HCT116 (cell line): ENCODE measurements at regions not wholly inside any gene's neighbourhood (a gene's known extent, or its start where the extent isn't known, plus 50 kb on each side); places are given as distances from the start of the nearest gene placed in this dataset.

Experiments used
- ATAC-seq: fragments of 200-7000 bp; cut with Tn5 transposase; 2 replicates; pipeline ENCODE4 v1.9.1; 2020; ENCODE audit warnings: mild to moderate bottlenecking, moderate library complexity
- BruUV-seq: library from RNA; stranded (reverse); fragments of 400-500 nt; replicated peaks from 2 replicates; lab custom pipeline; 2021; lab: Mats Ljungman, UMichigan
- CTCF ChIA-PET: fragments of 300-600 bp; sonication (Branson Sonifier 250); formaldehyde crosslinking; loops from one replicate; lab custom pipeline; 2021; ENCODE audit warnings: antibody characterized with exemption; lab: Charles Lee
- POLR2A ChIA-PET: fragments of 300-600, 350-600 bp; sonication (Branson Sonifier 250); formaldehyde crosslinking; loops from one replicate; lab custom pipeline; 2021; ENCODE audit warnings: antibody characterized with exemption; lab: Charles Lee
- RAD21 ChIA-PET, 2 experiments: fragments of 300-600 bp; sonication (Branson Sonifier 250); formaldehyde crosslinking; loops; one replicate each; lab custom pipeline; 2023; ENCODE audit warnings: low total read pairs in 2 of 2; ENCODE audit not compliant: uncharacterized antibody in 2 of 2, unreplicated experiment in 2 of 2, low non-redundant PET in 1 of 2; lab: Charles Lee
- DNase-seq: peaks from one replicate; pipeline ENCODE4 v3.0.0-alpha.2; 2010; ENCODE audit warnings: low read depth, low spot score
- H2AFZ ChIP-seq: fragments of 200-600 bp; shearing (Covaris generic), sonication (generic); 2 replicates; pipeline ENCODE4 v1.6.1; 2017; ENCODE audit warnings: low read depth, mixed run types, mixed read lengths, antibody characterized with exemption, low read length; ENCODE audit not compliant: poor library complexity, severe bottlenecking
- H3K27ac ChIP-seq: 2 replicates; pipeline ENCODE4 v1.5.1; 2012; ENCODE audit warnings: low read depth, low read length
- H3K27me3 ChIP-seq: fragments of 200-600 bp; sonication (generic); 2 replicates; pipeline ENCODE4 v1.6.1; 2016; ENCODE audit warnings: mixed run types, low read length, mixed read lengths; ENCODE audit not compliant: insufficient read depth
- H3K36me3 ChIP-seq, 2 experiments: fragments of 200-500 bp in 1 of 2; fragments of 200-600 bp in 1 of 2; sonication (Bioruptor generic) in 1 of 2; sonication (generic) in 1 of 2; 2 replicates each; pipeline versions ENCODE4 v1.5.1 to v1.6.1; 2014 to 2016; ENCODE audit warnings: low read length in 2 of 2, inconsistent platforms in 1 of 2, mixed read lengths in 1 of 2, mixed run types in 1 of 2; ENCODE audit not compliant: insufficient read depth in 2 of 2, control insufficient read depth in 1 of 2
- H3K4me1 ChIP-seq, 2 experiments: fragments of 200-600 bp in 1 of 2; sonication (generic) in 1 of 2; 2 replicates each; pipeline versions ENCODE4 v1.5.1 to v1.6.1; 2012 to 2017; ENCODE audit warnings: low read length in 2 of 2, inconsistent platforms in 1 of 2, mild to moderate bottlenecking in 1 of 2, mixed read lengths in 1 of 2, mixed run types in 1 of 2, moderate library complexity in 1 of 2; ENCODE audit not compliant: insufficient read depth in 2 of 2, control insufficient read depth in 1 of 2
- H3K4me2 ChIP-seq: fragments of 200-600 bp; sonication (generic); 2 replicates; pipeline ENCODE4 v1.6.1; 2017; ENCODE audit warnings: mixed run types, low read length, mixed read lengths
- H3K4me3 ChIP-seq, 2 experiments: fragments of 200-600 bp in 1 of 2; sonication (generic) in 1 of 2; replicated peaks in 1 of 2; 2 replicates each; pipeline ENCODE4 v1.5.1; 2011 to 2016; ENCODE audit warnings: low read length in 2 of 2, control low read depth in 1 of 2, low read depth in 1 of 2, mild to moderate bottlenecking in 1 of 2, mixed read lengths in 1 of 2, mixed run types in 1 of 2
- H3K79me2 ChIP-seq: fragments of 200-600 bp; sonication (generic); 2 replicates; pipeline ENCODE4 v1.6.1; 2017; ENCODE audit warnings: mild to moderate bottlenecking, mixed run types, low read length, moderate library complexity, mixed read lengths; ENCODE audit not compliant: insufficient read depth
- H3K9ac ChIP-seq: fragments of 200-600 bp; sonication (generic); 2 replicates; pipeline ENCODE4 v1.6.1; 2016; ENCODE audit warnings: low read length, mixed read lengths
- H3K9me2 ChIP-seq: fragments of 200-600 bp; sonication (generic), shearing (Covaris generic); 2 replicates; pipeline ENCODE4 v1.6.1; 2017; ENCODE audit warnings: mixed run types, mild to moderate bottlenecking, moderate library complexity; ENCODE audit not compliant: insufficient read depth
- H3K9me3 ChIP-seq, 2 experiments: fragments of 200-500 bp in 1 of 2; fragments of 200-600 bp in 1 of 2; sonication (Bioruptor generic) in 1 of 2; sonication (generic) in 1 of 2; 2 replicates each; pipeline ENCODE4 v1.6.1; 2014 to 2017; ENCODE audit warnings: low read length in 2 of 2, mixed read lengths in 2 of 2, inconsistent platforms in 1 of 2, low read depth in 1 of 2, mild to moderate bottlenecking in 1 of 2, mixed run types in 1 of 2, moderate library complexity in 1 of 2; ENCODE audit not compliant: control insufficient read depth in 1 of 2, insufficient read depth in 1 of 2
- H4K20me1 ChIP-seq: fragments of 200-600 bp; sonication (generic), shearing (Covaris generic); 2 replicates; pipeline ENCODE4 v1.6.1; 2017; ENCODE audit warnings: mixed run types, mild to moderate bottlenecking, moderate library complexity; ENCODE audit not compliant: insufficient read depth
- CEBPB ChIP-seq: IDR thresholded peaks from 2 replicates; pipeline ENCODE4 v1.6.1; 2012; ENCODE audit warnings: low read depth
- EZH2 ChIP-seq: fragments of 200-600 bp; sonication (generic); IDR thresholded peaks from 2 replicates; pipeline ENCODE4 v1.6.1; 2017; ENCODE audit warnings: antibody characterized with exemption, mixed run types
- EZH2phosphoT487 ChIP-seq: fragments of 200-600 bp; IDR thresholded peaks from 2 replicates; pipeline ENCODE4 v1.6.1; 2018; ENCODE audit warnings: antibody characterized with exemption, borderline replicate concordance
- JUND ChIP-seq: IDR thresholded peaks from 2 replicates; pipeline ENCODE4 v1.6.1; 2012
- POLR2AphosphoS5 ChIP-seq: IDR thresholded peaks from 2 replicates; pipeline ENCODE4 v1.6.1; 2011; ENCODE audit warnings: mild to moderate bottlenecking, low read depth, low read length, moderate library complexity
- SP1 ChIP-seq: IDR thresholded peaks from 2 replicates; pipeline ENCODE4 v1.6.1; 2012; ENCODE audit warnings: low read depth
- intact Hi-C: fragments of 100-400 bp; cut with micrococcal nuclease; formaldehyde crosslinking; loops from 2 replicates; pipeline ENCODE4 v1.10.0; 2022
- TF ChIP-seq, protein P1 (sequence below): IDR thresholded peaks from 2 replicates; pipeline ENCODE4 v1.6.1; 2012; ENCODE audit warnings: low read depth

DNA sequence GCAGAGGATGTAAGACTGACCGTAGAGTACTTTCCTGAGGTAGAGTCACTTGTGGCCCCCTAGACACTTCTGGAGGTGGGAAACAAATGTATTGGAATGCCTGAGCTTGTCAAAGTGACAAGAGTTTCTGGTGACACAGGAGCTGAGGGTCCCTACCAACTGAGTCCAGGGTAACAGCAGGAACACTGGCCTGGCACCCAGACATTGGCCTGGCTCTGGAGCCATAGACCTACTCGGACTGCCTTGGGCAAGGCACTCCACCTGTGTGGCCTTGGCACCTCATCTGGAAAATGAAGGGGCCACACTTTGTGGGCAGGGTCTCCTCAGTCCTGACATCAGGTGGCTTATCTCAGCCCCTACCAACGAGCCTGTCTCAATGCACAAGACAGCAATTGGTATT lies 398.2 kb upstream of the CELF4 start:
- POLR2A ChIA-PET, result no interaction called here
- Histone ChIP-seq H3K9me3 (peaks cover 0 to 8% of the 10 kb centered on the region in 2 experiments; a peak in 2 of 4 replicates), H4K20me1 (no peaks in the 10 kb centered on the region), H2AFZ (no peak overlapping the region), H3K9me2 (no peaks in the 10 kb centered on the region), H3K4me3 (no peak overlapping the region), H3K9ac (no peak overlapping the region), H3K27ac (no peak overlapping the region), H3K27me3 (no peaks in the 10 kb centered on the region), H3K4me2 (no peak overlapping the region), H3K36me3 (no peaks in the 10 kb centered on the region), H3K79me2 (no peaks in the 10 kb centered on the region), H3K4me1 (no peaks in the 10 kb centered on the region)
- ATAC-seq (no peak), DNase-seq (no peak)
- TF ChIP-seq POLR2AphosphoS5, result no peak
- TF ChIP-seq JUND, result no peak
- TF ChIP-seq, protein P1, sequence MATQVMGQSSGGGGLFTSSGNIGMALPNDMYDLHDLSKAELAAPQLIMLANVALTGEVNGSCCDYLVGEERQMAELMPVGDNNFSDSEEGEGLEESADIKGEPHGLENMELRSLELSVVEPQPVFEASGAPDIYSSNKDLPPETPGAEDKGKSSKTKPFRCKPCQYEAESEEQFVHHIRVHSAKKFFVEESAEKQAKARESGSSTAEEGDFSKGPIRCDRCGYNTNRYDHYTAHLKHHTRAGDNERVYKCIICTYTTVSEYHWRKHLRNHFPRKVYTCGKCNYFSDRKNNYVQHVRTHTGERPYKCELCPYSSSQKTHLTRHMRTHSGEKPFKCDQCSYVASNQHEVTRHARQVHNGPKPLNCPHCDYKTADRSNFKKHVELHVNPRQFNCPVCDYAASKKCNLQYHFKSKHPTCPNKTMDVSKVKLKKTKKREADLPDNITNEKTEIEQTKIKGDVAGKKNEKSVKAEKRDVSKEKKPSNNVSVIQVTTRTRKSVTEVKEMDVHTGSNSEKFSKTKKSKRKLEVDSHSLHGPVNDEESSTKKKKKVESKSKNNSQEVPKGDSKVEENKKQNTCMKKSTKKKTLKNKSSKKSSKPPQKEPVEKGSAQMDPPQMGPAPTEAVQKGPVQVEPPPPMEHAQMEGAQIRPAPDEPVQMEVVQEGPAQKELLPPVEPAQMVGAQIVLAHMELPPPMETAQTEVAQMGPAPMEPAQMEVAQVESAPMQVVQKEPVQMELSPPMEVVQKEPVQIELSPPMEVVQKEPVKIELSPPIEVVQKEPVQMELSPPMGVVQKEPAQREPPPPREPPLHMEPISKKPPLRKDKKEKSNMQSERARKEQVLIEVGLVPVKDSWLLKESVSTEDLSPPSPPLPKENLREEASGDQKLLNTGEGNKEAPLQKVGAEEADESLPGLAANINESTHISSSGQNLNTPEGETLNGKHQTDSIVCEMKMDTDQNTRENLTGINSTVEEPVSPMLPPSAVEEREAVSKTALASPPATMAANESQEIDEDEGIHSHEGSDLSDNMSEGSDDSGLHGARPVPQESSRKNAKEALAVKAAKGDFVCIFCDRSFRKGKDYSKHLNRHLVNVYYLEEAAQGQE, result no peak
- TF ChIP-seq CEBPB, result no peak
- no peak for TF ChIP-seq SP1
- TF ChIP-seq EZH2phosphoT487, result no peak
- no peak for TF ChIP-seq EZH2
- CTCF ChIA-PET, result no interaction called here
- RAD21 ChIA-PET, result no interaction called here
- no TSS peak for BruUV-seq
- intact Hi-C loops, result no loop called here
